Fibroblast of pulmonary artery (primary cell): ENCODE measurements at regions not wholly inside any gene's neighbourhood (a gene's known extent, or its start where the extent isn't known, plus 50 kb on each side); places are given as distances from the start of the nearest gene placed in this dataset.
A peak's percentile ranks its signal among the peaks of the same experiment; 100 is the strongest.

Experiments used
- DNase-seq: peaks from one replicate; pipeline ENCODE4 v3.0.0-alpha.2; 2010; ENCODE audit warnings: low read depth
- H3K4me3 ChIP-seq: replicated peaks from 2 replicates; pipeline ENCODE4 v1.5.1; 2011; ENCODE audit warnings: low read depth, mild to moderate bottlenecking, control low read depth, low read length, moderate library complexity
- CTCF ChIP-seq: IDR thresholded peaks from 2 replicates; pipeline ENCODE4 v1.5.1; 2011; ENCODE audit warnings: mild to moderate bottlenecking, control low read depth, low read length, inconsistent platforms; ENCODE audit errors: missing control alignments

GRCh38 chr2:184030245-184030644 is 568.1 kb upstream of the ZNF804A start:
- no peak for DNase-seq
- H3K4me3 ChIP-seq, result no peak overlapping the region
- no peak for TF ChIP-seq CTCF

GRCh38 chr2:184030989-184031388 is 567.3 kb upstream of the ZNF804A start:
- DNase-seq, result no peak
- no peak for TF ChIP-seq CTCF
- no peak overlapping the region for H3K4me3 ChIP-seq

- no peak for DNase-seq
- TF ChIP-seq CTCF, result no peak
These were observed 566.8 kb upstream of the ZNF804A start for GRCh38 chr2:184031402-184032147.

DNA sequence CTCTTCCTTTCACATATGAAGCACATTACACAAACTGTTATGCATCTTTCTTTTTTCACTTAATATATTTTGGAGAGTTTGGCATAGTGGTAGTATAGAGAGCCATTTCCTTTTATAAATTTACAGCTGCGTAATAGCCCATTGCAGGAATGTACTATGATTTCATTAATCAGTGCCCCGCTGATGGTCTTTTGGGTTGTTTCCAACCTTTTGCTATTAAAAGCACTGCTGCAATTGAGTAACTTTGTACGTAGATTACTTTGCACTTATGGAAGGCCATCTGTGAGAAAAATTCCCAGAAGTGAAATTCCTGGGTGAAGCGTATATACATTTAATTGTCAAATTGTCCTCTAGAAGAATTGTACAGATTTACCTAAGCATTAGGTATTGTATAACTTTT is 565.3 kb upstream of the ZNF804A start:
- DNase-seq, result peak; percentile 51
- TF ChIP-seq CTCF, result no peak
- no peak overlapping the region for H3K4me3 ChIP-seq

More at GRCh38 chr2:184031402-184032147, 566.8 kb upstream of the ZNF804A start:
- no peak overlapping the region for H3K4me3 ChIP-seq

- no peak for DNase-seq
- no peak overlapping the region for H3K4me3 ChIP-seq
- no peak for TF ChIP-seq CTCF
These were observed 561.1 kb upstream of the ZNF804A start for GRCh38 chr2:184037273-184037672.

- H3K4me3 ChIP-seq, result no peak overlapping the region
- DNase-seq, result no peak
- TF ChIP-seq CTCF, result no peak
These were observed 558.8 kb upstream of the ZNF804A start for GRCh38 chr2:184039493-184039892.

- TF ChIP-seq CTCF, result no peak
- DNase-seq, result no peak
- no peak overlapping the region for H3K4me3 ChIP-seq
These were observed 558.1 kb upstream of the ZNF804A start for GRCh38 chr2:184040230-184040629.
